HG03045 (cell line): ENCODE measurements at regions not wholly inside any gene's neighbourhood (a gene's known extent, or its start where the extent isn't known, plus 50 kb on each side); places are given as distances from the start of the nearest gene placed in this dataset.

Experiments
- ATAC-seq: cut with Tn5 transposase; IDR thresholded peaks from one replicate; pipeline ENCODE4 v1.9.1; 2021; ENCODE audit warnings: mild to moderate bottlenecking, moderate library complexity; ENCODE audit not compliant: unreplicated experiment

DNA sequence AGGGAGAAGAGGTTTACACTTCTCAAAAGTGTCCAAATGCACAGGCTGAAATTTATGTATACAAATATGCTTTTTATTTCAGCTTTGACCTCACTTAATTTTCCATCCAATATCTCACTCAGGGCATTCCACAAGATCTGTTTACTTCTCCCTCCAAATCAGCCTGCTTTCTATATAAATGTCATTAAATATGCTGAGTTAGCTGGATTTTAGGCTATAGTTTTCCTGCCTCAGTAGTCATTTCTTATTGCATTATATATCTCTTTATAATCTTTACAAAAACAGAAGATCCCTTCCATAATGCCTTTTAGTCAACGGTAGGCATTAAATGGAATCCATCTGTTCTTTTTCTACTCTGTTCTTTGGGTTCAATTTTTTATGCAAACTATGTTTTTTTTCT is 71.7 kb upstream of the KCND2 start:
- ATAC-seq = no peak

DNA sequence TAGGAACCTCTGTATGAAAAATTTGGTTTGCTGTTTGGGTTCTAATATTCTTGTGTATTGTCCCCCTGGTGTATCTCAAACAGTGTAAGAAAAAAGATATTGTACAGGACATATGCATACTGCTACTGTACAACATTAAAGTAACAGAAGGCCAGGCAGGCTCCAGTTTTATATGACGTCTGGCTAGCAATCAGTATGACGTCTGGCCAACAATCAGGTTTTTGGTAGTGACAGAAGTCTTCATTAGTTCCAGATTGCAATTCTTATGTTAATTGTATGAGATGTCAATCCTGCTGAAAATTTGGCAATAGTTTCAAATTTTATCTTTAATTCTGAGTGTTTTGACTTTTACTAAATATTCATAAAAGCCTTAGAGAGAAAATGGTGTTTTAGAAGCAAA is 67.9 kb upstream of the KCND2 start:
- ATAC-seq = no peak

- no peak for ATAC-seq
Measured at GRCh38 chr7:120207037-120207436, 65.9 kb upstream of the KCND2 start.

DNA sequence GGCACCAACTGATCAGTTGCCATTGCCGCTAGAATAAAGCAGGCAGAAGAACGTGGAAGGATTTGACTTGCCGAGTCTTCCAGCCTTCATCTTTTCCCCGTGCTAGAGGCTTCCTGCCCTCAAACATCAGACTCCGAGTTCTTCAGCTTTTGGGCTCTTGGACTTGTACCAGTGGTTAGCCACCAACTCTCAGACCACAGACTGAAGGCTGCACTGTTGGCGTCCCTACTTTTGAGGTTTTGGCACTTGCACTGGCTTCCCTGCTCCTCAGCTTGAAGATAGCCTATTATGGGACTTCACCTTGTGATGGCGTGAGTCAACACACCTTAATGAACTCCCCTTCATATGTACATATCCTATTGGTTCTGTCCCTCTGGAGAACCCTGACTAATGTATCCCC is 57.3 kb upstream of the KCND2 start:
- ATAC-seq = no peak

- no peak for ATAC-seq
Measured at GRCh38 chr7:120216947-120217346, 56.0 kb upstream of the KCND2 start.

- no peak for ATAC-seq
Measured at GRCh38 chr7:120218712-120219111, 54.3 kb upstream of the KCND2 start.

- no peak for ATAC-seq
Measured at GRCh38 chr7:120221666-120222065, 51.3 kb upstream of the KCND2 start.
